GM23248 (cell line): ENCODE measurements at regions not wholly inside any gene's neighbourhood (a gene's known extent, or its start where the extent isn't known, plus 50 kb on each side); places are given as distances from the start of the nearest gene placed in this dataset.

Experiments used
- EZH2 ChIP-seq: fragments of 200-600 bp; sonication (generic); IDR thresholded peaks from 2 replicates; pipeline ENCODE4 v1.6.1; 2018; ENCODE audit warnings: antibody characterized with exemption, mild to moderate bottlenecking; ENCODE audit not compliant: insufficient read depth, poor library complexity, severe bottlenecking
- EZH2phosphoT487 ChIP-seq: fragments of 200-600 bp; sonication (generic); IDR thresholded peaks from 2 replicates; pipeline ENCODE4 v1.6.1; 2018; ENCODE audit warnings: antibody characterized with exemption, moderate library complexity, mild to moderate bottlenecking, low read depth; ENCODE audit not compliant: insufficient read depth

DNA sequence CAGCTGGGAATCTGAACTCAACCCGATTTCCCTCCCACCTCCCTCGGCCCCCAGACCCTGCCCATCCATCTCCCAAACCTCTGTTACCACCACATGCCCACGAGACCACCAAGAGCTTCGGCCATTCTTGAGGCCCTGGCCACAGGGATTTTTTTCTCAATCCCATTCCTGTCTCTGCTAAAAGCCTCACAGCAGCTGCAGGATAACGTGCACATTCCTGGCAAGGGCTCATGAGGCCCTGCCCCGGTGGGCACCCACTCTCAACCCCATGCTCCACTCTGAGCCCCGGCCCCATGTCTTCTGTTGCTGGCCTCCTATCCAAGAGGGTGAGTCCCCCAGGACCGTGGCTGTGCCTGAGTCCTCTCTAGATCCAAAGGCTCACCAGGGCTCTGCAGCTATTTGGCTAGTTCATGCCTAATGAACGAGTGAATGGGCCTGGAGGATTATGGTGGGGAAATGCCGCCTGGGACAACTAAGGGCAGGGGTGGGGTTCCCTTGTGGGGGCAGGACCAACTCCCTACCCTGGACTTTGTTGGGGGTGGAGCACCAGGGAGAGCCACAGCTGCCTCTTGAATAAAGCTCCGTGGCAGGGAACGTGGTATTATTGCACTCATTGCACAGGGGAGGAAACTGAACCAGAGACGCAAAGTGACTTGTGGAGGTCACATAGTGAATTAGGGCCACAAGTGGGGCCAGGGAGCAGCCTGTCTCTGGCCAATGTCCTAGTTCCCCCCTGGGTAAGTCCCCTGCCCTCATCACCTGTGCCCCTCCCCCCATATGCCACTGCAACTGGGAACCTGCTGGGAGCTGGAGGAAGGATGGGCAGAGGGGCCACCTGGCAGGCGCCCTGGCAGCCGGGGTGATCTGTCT lies 113.8 kb upstream of the SMURF2 start:
- no peak for TF ChIP-seq EZH2phosphoT487
- no peak for TF ChIP-seq EZH2
